Activated naive CD8-positive, alpha-beta T cell treated with anti-CD3 and anti-CD28 coated beads, Interleukin-2, amount 50 U/mL, for 24 hours (primary cell): ENCODE measurements at regions not wholly inside any gene's neighbourhood (a gene's known extent, or its start where the extent isn't known, plus 50 kb on each side); places are given as distances from the start of the nearest gene placed in this dataset.
"Not testable (repeated sequence)": the region's sequence is repeated elsewhere in the genome, so short reads cannot be mapped to it uniquely, and the experiment has no call there.

Source experiments
- ATAC-seq: fragments of 150-1000 bp; cut with Tn5 transposase; one replicate; pipeline ENCODE4 v1.10.0; 2021
- DNase-seq: peaks from one replicate; pipeline ENCODE4 v3.0.0; 2021
- H3K27ac Mint-ChIP-seq: one replicate; pipeline ENCODE4 v1.8.0; 2021; ENCODE audit warnings: mild to moderate bottlenecking, mixed read lengths
- H3K27me3 Mint-ChIP-seq: one replicate; pipeline ENCODE4 v1.8.0; 2021; ENCODE audit warnings: mixed read lengths
- H3K36me3 Mint-ChIP-seq: one replicate; pipeline ENCODE4 v1.8.0; 2021; ENCODE audit warnings: low read depth, mixed read lengths
- H3K4me1 Mint-ChIP-seq: one replicate; pipeline ENCODE4 v1.8.0; 2021; ENCODE audit warnings: mixed read lengths
- H3K4me3 Mint-ChIP-seq: one replicate; pipeline ENCODE4 v1.8.0; 2021; ENCODE audit warnings: mild to moderate bottlenecking, moderate library complexity, mixed read lengths
- H3K9me3 Mint-ChIP-seq: one replicate; pipeline ENCODE4 v1.8.0; 2021; ENCODE audit warnings: mixed read lengths

- DNase-seq = no peak
- no peaks in the 10 kb centered on the region for H3K27me3 Mint-ChIP-seq
- H3K4me1 Mint-ChIP-seq = peaks cover 6% of the 10 kb centered on the region
- H3K9me3 Mint-ChIP-seq = no peaks in the 10 kb centered on the region
- no peak for ATAC-seq
- H3K36me3 Mint-ChIP-seq = peaks cover 2% of the 10 kb centered on the region
- no peak overlapping the region for H3K27ac Mint-ChIP-seq
- H3K4me3 Mint-ChIP-seq = no peak overlapping the region
These were observed 101.6 kb upstream of the SP4 start for GRCh38 chr7:21326241-21326640.

DNA sequence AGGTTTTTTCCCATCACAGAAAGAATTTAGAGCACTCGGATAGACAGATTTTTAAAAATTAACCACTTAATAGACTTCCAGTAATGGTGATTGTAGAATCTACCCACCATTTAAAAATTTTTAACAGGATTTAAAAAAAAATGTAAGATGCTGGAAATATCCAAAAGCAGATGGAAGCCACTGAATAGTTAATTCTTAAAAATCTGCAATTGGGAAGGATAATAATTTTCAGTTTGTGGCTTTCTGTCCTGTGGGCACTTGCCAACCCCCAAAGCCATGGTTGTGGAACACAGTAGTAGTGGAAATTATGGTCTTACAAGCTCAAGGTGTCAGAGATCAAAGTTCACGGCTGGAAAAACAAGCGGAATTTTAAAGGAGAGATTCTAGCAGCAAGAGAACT, 101.0 kb upstream of the SP4 start:
- ATAC-seq (no peak), DNase-seq (no peak)
- no peaks in the 10 kb centered on the region for H3K9me3 Mint-ChIP-seq
- H3K4me1 Mint-ChIP-seq = peaks cover 6% of the 10 kb centered on the region
- no peak overlapping the region for H3K27ac Mint-ChIP-seq
- H3K4me3 Mint-ChIP-seq = no peak overlapping the region
- H3K36me3 Mint-ChIP-seq = peaks cover 2% of the 10 kb centered on the region
- no peaks in the 10 kb centered on the region for H3K27me3 Mint-ChIP-seq

DNA sequence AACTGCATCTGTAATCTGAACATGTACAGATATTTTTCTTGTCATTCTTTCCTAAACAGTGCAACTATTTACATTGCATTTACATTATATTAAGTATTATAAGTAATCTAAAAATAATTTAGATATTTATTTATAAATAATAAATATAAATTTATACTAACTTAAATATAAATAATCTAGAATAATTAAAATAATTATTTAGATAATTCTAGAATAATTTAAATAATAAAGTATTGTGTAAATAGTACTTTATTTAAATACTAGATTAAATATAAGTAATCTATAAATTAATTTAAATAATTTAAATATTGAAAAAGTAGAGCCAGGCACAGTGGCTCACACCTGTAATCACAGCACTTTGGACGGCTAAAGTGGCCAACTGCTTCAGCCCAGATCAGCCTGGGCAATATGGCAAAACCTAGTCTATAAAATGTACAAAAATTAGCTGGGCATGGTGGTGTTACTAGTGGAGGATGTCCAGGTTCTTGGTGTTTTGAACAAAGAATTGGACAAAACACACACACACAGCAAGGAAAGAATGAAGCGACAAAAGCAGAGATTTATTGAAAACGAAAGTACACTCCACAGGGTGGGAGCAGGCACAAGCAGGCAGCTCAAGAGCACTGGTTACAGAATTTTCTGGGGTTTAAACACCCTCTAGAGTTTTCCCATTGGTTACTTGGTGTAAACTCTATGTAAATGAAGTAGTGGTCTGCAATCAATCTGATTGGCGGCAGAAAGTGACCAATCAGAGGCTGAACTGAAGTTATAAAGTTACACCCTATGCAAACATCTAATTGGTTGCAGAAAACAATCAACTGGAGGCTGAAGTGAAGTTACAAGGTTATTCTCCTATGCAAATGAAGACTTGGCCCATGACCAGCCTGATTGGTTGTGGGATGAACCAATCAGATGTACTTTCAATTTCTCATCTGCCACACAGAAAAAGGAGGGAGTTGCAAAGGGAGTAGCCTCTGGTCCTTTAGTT, 100.2 kb upstream of the SP4 start:
- Mint-ChIP-seq H3K4me3 (no peak overlapping the region), H3K27ac (no peak overlapping the region), H3K4me1 (peaks cover 6% of the 10 kb centered on the region), H3K27me3 (no peaks in the 10 kb centered on the region), H3K9me3 (no peaks in the 10 kb centered on the region), H3K36me3 (peaks cover 2% of the 10 kb centered on the region)
- ATAC-seq (no peak), DNase-seq (no peak)

GRCh38 chr7:21330462-21331178, 97.3 kb upstream of the SP4 start:
- H3K4me3 Mint-ChIP-seq = no peak overlapping the region
- peaks cover 6% of the 10 kb centered on the region for H3K4me1 Mint-ChIP-seq
- H3K27me3 Mint-ChIP-seq = no peaks in the 10 kb centered on the region

DNA sequence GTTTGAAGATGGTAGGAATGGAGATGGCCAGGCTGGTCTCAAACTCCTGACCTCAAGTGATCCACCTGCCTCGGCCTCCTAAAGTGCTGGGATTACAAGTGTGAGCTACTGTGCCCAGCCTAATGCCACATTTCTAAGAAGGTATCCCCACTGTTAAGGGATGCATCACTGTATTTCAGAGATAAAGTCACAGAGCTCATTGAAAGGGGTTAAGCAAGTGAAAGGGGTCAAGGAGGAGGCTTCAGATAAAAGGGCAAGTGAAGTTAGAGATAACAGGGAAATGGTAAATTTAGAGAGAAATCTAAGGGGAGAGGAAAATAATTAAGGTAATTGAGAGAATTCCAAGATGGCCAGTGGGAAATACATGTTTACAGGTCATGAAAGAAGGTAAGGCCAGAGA, 93.0 kb upstream of the SP4 start:
- no peaks in the 10 kb centered on the region for H3K27me3 Mint-ChIP-seq
- H3K36me3 Mint-ChIP-seq = peaks cover 2% of the 10 kb centered on the region
- ATAC-seq = no peak
- no peak for DNase-seq
- no peak overlapping the region for H3K4me3 Mint-ChIP-seq
- H3K4me1 Mint-ChIP-seq = peaks cover 22% of the 10 kb centered on the region
- no peak overlapping the region for H3K27ac Mint-ChIP-seq
- H3K9me3 Mint-ChIP-seq = peaks cover 1% of the 10 kb centered on the region

More at GRCh38 chr7:21330462-21331178, 97.3 kb upstream of the SP4 start:
- no peaks in the 10 kb centered on the region for H3K9me3 Mint-ChIP-seq
- peaks cover 2% of the 10 kb centered on the region for H3K36me3 Mint-ChIP-seq
- DNase-seq = no peak
- H3K27ac Mint-ChIP-seq = no peak overlapping the region
- no peak for ATAC-seq

GRCh38 chr7:21336743-21337142, 91.1 kb upstream of the SP4 start:
- H3K4me3 Mint-ChIP-seq = no peak overlapping the region
- peaks cover 6% of the 10 kb centered on the region for H3K36me3 Mint-ChIP-seq
- DNase-seq (no peak), ATAC-seq (no peak)
- H3K4me1 Mint-ChIP-seq = peaks cover 28% of the 10 kb centered on the region
- H3K27ac Mint-ChIP-seq = no peak overlapping the region
- H3K9me3 Mint-ChIP-seq = peaks cover 9% of the 10 kb centered on the region
- H3K27me3 Mint-ChIP-seq = no peaks in the 10 kb centered on the region

DNA sequence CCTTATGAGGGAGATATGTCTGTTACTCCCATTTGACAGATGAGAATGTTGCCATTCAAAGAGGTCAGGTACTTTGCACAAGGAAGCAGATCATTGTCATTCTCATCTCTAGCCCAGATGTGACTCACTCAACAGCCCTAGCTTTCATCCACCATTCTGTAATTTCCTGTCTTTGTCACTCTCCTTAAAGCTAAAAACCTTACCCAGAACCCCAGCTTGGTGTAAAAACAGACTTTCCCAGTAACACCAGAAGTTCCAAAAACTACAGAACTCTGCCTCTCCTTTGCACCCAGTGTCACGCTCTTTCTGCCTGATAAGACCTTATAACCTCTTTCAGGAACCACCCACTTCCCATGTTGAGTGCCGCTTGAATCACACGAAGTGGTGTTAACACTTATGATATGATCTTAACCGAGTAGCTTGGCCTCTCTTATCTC, 89.1 kb upstream of the SP4 start:
- DNase-seq (peak; percentile 52), ATAC-seq (peak; percentile 97)
- Mint-ChIP-seq H3K4me3 (peak overlapping the region; percentile 39), H3K4me1 (peaks cover 28% of the 10 kb centered on the region), H3K27ac (peak overlapping the region; percentile 87), H3K36me3 (peaks cover 6% of the 10 kb centered on the region), H3K9me3 (peaks cover 9% of the 10 kb centered on the region), H3K27me3 (no peaks in the 10 kb centered on the region)

- not testable (repeated sequence) for H3K36me3 Mint-ChIP-seq, H3K4me1 Mint-ChIP-seq, DNase-seq, H3K4me3 Mint-ChIP-seq, H3K27ac Mint-ChIP-seq, ATAC-seq, H3K9me3 Mint-ChIP-seq, H3K27me3 Mint-ChIP-seq
These were observed 83.0 kb upstream of the SP4 start for GRCh38 chr7:21344900-21345299.

DNA sequence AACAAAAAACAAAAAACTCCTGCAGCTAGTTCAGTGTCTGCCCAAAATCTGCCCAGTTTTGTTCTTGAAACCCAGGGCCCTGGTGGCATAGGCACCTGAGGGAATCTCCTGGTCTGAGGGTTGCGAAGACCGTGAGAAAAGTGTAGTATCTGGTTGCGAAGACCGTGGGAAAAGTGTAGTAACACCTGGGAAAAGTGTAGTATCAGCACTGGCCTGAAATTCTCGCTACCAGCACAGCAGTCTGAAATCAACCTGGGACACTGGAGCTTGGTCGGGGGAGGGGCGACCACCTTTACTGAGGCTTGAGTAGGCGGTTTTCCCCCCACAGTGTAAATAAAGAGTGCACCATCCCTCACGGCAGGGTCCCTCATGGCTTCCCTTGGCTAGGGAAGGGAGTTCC, 82.5 kb upstream of the SP4 start:
- DNase-seq = no peak
- Mint-ChIP-seq H3K4me3 (no peak overlapping the region), H3K27me3 (no peaks in the 10 kb centered on the region), H3K4me1 (peaks cover 2% of the 10 kb centered on the region), H3K9me3 (peaks cover 3% of the 10 kb centered on the region), H3K36me3 (no peaks in the 10 kb centered on the region), H3K27ac (no peak overlapping the region)
- no peak for ATAC-seq

GRCh38 chr7:21346297-21346696, 81.6 kb upstream of the SP4 start:
- ATAC-seq = no peak
- Mint-ChIP-seq H3K27ac (no peak overlapping the region), H3K27me3 (no peaks in the 10 kb centered on the region), H3K4me1 (no peaks in the 10 kb centered on the region), H3K9me3 (no peaks in the 10 kb centered on the region), H3K36me3 (no peaks in the 10 kb centered on the region), H3K4me3 (no peak overlapping the region)
- DNase-seq = no peak

DNA sequence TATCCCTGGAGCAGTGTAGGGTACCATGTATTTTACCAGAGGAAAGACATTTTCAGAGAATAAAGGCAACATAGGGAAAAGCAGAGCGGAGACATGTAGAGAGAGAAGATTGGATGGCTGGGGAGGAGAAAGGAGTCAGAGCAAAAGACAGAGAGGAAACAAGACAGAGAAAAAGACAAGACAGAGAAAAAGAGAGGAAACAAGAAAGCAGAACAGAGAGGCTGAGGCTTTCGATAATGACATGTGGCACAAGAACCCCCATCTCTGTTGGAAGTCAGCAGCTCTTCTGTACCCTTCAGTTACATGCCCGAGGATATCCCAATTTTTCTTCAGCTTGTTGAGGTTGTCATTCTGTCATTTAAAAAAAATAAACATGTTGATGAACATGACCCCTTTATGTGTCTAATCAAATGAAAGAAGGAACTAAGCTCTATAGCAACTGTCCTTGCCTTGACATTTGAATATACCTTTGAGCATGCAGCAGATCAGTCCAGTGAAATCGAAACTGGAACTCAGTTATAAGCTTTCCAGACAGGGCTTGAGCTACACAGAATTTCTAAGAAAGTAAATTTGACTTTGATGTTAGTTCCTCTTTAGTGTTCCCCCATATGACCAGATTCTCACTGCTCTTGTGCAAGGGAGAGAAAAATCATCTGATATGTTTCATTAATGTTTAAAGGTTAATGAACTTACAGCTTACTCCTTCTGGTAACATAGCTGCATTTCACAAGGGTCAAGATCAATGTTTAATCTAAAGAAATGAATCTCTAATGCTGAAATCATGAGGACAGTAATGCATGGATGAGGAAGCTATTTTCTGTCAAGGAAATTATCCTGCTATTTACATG, 75.1 kb upstream of the SP4 start:
- Mint-ChIP-seq H3K4me3 (peak overlapping the region; percentile 54), H3K36me3 (no peaks in the 10 kb centered on the region), H3K9me3 (no peaks in the 10 kb centered on the region), H3K27me3 (peaks cover 1% of the 10 kb centered on the region), H3K4me1 (peaks cover 52% of the 10 kb centered on the region), H3K27ac (peak overlapping the region; percentile 86)
- ATAC-seq (peak; percentile 87), DNase-seq (no peak)

GRCh38 chr7:21353388-21353780, 74.5 kb upstream of the SP4 start:
- H3K27ac Mint-ChIP-seq = peak overlapping the region; percentile 86
- H3K36me3 Mint-ChIP-seq = no peaks in the 10 kb centered on the region
- ATAC-seq = no peak
- H3K4me3 Mint-ChIP-seq = peak overlapping the region; percentile 54
- no peaks in the 10 kb centered on the region for H3K9me3 Mint-ChIP-seq
- peaks cover 54% of the 10 kb centered on the region for H3K4me1 Mint-ChIP-seq
- H3K27me3 Mint-ChIP-seq = peaks cover 2% of the 10 kb centered on the region
- DNase-seq = no peak

GRCh38 chr7:21354284-21354683, 73.6 kb upstream of the SP4 start:
- no peaks in the 10 kb centered on the region for H3K9me3 Mint-ChIP-seq
- no peak overlapping the region for H3K4me3 Mint-ChIP-seq
- H3K4me1 Mint-ChIP-seq = peaks cover 61% of the 10 kb centered on the region
- H3K27me3 Mint-ChIP-seq = peaks cover 2% of the 10 kb centered on the region
- H3K27ac Mint-ChIP-seq = peak overlapping the region; percentile 86
- ATAC-seq (no peak), DNase-seq (no peak)
- H3K36me3 Mint-ChIP-seq = no peaks in the 10 kb centered on the region

DNA sequence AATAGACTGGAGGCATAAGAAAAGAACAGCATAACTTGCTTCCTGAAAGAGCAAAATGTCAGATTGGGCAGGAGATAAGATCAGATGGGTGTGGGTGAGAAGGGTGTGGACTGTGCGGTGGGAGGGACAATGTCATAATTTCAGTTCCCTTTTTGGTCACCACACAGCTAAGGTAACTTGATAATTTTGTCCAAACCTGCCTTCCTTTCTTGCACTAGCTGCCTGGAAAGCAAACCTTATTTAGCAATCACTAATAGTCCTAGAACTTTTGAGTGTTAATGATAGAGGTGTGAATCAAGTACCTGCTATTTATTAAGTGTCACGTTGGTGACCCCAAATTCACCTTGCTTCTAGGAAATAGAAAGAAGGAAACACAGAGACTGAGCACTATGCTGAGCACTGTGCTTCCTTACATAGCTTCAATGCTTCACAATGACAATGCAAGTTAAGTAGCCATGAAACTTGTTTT, 72.4 kb upstream of the SP4 start:
- H3K27ac Mint-ChIP-seq = peak overlapping the region; percentile 86
- peak overlapping the region; percentile 33 for H3K4me3 Mint-ChIP-seq
- H3K27me3 Mint-ChIP-seq = peaks cover 2% of the 10 kb centered on the region
- ATAC-seq (peak; percentile 80), DNase-seq (peak; percentile 48)
- no peaks in the 10 kb centered on the region for H3K9me3 Mint-ChIP-seq
- no peaks in the 10 kb centered on the region for H3K36me3 Mint-ChIP-seq
- H3K4me1 Mint-ChIP-seq = peaks cover 66% of the 10 kb centered on the region
